H1 (cell line): ENCODE measurements at regions not wholly inside any gene's neighbourhood (a gene's known extent, or its start where the extent isn't known, plus 50 kb on each side); places are given as distances from the start of the nearest gene placed in this dataset.

Experiments used
- EZH2 ChIP-seq: fragments of 200-600 bp; sonication (generic); IDR thresholded peaks from 2 replicates; pipeline ENCODE4 v1.7.1; 2012; ENCODE audit warnings: low read depth, mild to moderate bottlenecking, moderate library complexity, low read length, inconsistent platforms; ENCODE audit not compliant: severe bottlenecking
- TAF1 ChIP-seq: IDR thresholded peaks from 2 replicates; pipeline ENCODE4 v1.6.1; 2011; ENCODE audit warnings: mild to moderate bottlenecking, low read depth, low read length

DNA sequence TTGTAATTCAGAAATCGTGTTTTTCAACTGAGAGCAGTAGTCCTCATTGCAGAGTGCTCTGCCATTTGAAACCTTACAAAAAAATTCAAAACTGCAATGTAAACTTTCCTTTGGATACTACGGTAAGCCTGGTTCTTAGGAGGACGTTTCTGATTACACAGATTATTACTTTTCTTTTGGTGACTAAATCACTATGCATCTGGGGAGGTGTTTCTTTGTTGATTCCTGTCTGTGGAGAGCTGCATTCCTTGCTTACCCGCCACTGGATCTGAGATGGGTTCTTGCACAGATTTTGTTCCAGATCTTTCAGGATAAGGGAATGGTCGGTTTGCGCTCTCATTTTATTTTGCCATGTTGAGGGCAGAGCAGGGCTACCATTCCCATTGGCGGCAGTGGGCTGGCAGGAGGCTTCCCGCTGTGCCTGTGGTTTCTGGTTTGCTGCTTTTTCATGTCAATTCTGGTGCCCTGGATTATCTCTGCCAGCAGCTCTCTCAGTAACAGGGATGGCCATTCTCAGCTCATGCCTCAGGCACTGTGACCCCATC is 485.1 kb downstream of the GLRX3 start:
- TF ChIP-seq EZH2 (no peak), TAF1 (no peak)
